ENCODE measurements at regions not wholly inside any gene's neighbourhood (a gene's known extent, or its start where the extent isn't known, plus 50 kb on each side); places are given as distances from the start of the nearest gene placed in this dataset.

DNA sequence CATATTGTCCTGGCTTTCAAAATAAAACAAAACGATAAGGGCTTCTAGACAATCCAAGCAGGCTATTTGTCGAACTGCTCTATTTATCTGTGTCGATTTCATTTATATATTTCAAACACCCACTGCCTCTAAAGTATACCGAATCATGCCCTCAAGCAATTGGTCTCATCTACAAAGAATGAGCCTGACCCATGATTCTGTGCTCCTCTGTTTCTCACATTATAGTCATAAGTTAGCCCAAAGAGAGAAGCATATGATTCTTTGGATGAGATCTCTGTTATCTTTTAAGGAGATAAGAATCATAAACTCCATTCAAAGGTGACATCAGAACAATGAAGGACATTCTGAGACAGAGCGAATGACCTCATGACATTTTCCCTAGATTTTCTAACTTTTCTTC is 191.1 kb downstream of the MAP2K6 start:
- no peak for DNase-seq (ENCODE audit: low spot score)

DNA sequence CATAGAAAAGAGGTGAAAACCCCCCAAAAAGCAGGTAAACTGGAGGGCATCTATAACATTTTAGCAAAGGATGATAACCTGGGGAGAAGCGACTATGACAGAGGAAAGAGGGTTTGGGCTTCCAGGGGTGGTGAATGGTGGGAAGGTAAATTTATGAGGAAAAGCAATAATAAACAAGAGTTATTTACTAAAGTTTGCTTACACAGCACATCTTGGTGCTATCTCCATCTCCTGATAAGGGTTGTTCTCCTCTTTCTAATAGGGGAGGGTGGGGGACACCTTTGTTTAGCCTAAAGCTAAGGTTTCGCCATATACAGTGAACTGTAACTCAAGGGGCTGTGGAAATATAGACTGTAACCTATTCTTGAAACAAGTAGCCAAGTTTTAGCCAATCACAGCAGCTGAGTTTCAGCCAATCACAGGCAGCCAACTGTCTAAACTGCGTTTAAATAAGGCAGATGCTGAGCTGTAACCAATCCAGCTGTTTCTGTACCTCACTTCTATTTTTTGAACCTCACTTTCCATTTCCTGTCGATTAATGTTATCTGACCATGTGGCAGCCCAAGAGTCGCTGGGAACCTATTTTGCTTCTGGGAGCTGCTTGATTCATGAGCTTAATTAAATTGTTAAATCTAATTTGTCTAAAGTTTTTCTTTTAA is 191.8 kb downstream of the MAP2K6 start:
- DNase-seq (ENCODE audit: low spot score): no peak

DNA sequence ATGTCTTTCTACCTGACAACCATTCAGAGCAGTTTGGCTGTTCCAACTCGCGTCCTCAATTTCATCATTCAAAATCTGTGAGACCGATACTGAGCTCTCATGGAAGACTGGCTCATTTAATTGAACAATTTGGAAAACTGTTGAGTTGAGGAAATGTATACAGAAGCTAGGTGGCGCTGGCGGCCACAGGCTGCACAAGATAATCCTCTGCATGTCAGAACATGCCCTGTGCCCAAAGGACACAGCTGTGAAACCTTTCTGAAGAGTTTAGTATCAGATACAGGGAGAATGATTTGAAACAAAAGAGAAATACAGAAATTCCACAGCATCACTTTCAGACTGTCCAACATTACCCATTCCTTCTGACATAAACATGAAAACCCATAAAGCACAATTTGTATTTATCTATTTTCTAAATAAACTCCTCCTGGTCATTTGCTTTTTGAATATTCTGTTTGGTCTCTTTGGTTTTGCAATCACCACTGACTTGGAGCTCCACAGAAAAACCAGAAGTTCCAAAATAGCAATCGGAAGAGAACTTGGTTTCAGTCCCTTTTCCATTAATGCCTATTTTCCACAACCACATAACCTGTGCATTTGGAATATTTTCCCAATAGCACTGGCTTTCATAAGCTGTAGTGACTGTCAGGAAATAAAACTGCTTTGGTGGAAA is 192.8 kb downstream of the MAP2K6 start:
- peak; percentile 82 for DNase-seq (ENCODE audit: low spot score)

DNA sequence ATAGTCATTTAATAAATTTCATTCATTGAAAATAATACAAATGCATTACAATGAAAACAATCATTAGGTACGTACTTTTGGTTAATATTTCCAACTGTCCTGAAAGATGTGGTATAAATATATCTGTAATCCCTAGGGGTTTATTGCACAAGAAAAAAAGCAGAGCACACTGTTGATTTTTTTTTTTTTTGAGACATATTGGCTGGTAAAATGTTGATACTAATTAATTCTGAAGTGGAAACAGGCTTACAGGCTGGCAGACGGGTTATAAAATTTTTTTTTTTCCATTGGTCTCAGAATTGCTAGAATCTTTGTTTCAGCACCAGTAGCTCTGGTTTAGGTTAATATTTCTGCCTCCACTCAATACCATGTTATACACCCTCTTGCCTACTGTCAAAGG is 193.6 kb downstream of the MAP2K6 start:
- no peak for DNase-seq (ENCODE audit: low spot score)

DNA sequence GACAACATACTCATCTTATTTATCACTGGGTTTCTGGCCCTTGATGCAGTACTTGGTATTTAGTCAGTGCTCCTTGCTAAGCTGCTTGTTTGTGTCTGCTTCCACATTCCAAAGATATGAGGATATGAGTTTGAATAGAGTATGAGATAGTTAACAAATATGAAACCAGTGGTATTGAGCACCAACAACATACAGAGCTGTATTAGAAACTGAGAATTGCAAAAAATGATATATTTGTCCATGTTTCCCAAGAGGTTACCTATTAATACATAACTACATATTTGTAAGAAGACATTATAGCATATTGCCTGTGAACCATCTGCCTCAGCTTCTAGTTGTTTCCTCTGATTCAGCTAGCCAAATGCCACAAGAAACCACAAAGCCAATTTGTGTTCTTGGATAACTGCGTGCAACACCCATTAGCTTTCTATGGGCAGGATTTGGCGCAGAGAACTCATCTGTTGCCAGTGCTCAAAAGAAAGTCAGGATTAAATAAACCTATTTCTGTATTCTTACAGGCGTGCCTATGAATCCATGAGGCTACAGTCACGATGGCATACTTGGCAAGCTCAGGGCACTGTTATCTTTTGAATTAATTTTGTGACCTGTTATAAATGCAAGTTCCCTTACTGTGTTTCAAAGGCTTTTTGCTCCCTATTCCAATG is 194.4 kb downstream of the MAP2K6 start:
- DNase-seq (ENCODE audit: low spot score): peak; percentile 94

DNA sequence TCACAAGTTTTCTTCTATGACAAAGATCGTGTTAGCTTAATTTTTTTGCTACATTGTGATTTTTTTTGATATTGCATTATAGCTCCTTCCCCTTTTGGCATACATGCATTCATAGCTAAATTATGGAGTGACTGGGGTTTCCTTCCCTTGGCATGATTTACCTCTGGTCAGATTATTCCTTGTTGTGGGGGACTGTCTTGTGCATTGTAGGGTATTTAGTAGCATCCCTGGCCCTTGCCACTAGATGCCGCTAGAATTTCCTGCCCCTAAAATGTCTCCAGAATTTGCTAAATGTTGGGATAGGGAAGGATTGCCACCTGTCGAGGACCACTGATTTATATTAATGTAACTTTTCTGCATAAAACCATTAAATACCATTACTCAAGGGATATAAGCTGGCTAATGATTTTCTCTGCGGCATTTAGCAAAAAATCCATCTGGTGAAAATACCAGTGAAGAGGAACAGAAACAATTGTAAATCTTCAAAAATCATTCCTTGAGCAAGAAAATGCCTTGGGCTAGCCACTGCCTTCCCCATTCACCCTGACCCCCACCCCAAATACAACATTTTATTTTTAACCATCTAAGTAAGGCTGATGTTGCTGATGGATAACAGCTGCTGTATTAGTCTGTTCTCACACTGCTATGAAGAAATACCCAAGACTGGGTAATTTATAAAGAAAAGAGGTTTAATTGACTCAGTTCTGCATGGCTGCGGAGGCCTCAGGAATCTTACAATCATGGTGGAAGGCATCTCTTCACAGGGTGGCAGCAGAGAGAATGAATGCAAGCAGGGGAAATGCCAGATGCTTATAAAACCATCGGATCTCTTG is 195.2 kb downstream of the MAP2K6 start:
- peak; percentile 45 for DNase-seq (ENCODE audit: low spot score)

DNA sequence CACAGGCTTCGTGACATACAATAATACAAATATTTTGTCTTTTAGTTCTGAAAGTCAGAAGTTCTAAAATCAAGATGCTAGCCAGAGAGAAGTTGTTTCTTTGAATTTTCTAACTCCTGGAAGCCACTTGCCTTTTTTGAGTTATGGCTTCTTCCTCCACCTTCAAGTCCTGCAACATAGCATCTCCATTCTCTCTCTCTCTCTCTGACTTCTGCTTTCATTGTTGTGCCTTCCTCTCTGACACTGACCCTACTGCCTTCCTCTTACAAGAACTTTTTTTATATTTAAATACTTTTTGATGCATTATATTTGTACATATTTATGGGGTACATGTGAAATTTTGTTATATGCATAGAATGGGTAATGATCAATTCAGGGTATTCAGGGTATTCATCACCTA is 205.9 kb downstream of the MAP2K6 start:
- no peak for DNase-seq (ENCODE audit: low spot score)

DNA sequence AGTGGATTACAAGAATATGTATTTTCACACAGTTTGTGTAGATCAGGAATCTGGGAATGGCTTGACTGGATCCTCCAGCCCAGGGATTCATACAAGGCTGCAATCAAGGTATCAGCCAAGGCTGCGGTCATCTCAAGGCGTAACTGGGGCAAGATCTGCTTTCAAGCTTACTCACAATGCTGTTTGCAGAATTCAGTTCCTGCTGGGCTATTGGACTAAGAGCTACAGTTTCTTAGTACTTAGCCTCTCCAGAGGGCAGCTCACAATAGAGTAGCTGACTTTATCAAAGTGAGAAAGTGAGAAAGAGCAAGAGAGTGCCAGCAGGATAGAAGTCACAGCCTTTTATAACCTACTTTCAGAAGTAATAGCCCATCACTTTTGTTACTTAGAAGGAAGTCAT is 211.0 kb downstream of the MAP2K6 start:
- no peak for DNase-seq (ENCODE audit: low spot score)

DNA sequence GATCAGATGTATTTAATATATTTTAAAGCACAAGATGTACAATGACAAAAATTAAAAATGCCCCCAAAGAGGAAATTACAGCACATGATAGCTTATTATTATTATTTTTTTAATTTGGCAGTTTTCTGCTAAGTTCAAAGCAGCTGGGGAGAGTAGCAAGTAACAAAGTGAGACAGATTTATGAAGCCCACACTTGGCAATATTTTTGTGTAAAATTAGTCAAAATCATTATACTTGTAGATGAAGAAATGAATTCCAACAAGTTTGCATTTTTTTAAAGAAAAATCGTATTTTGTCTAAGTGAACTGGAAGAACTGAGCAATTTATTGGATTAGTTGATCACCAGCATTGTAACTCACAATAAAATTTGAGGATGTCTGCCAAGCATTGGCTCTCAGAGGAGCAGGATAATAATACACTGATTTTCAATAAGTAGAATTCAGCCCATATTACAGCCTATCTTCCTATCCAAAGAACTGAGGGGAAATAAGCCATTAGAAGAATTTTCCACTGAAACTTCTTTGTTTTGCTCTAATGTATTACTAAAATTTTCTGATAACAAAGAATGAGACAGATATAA is 215.6 kb downstream of the MAP2K6 start:
- no peak for DNase-seq (ENCODE audit: low spot score)

DNA sequence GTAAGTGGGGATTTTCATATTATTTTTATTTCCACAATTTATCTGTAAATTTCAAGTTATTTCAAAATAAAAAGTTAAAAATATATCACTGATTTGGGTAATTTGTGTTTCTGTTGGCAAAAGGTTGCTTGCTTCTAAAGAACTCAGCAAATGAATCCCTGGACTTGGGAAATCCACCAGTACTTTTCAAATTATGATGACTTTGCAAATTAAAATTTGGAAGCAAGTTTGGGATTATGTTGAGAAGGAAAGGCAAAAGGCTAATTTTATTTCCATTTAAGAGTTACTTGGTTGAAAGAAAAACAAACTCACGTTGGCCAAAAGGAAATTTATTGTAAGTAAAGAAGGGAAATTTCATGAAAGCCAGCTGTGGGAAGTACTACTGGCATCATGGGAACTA is 220.3 kb downstream of the MAP2K6 start:
- no peak for DNase-seq (ENCODE audit: low spot score)

DNA sequence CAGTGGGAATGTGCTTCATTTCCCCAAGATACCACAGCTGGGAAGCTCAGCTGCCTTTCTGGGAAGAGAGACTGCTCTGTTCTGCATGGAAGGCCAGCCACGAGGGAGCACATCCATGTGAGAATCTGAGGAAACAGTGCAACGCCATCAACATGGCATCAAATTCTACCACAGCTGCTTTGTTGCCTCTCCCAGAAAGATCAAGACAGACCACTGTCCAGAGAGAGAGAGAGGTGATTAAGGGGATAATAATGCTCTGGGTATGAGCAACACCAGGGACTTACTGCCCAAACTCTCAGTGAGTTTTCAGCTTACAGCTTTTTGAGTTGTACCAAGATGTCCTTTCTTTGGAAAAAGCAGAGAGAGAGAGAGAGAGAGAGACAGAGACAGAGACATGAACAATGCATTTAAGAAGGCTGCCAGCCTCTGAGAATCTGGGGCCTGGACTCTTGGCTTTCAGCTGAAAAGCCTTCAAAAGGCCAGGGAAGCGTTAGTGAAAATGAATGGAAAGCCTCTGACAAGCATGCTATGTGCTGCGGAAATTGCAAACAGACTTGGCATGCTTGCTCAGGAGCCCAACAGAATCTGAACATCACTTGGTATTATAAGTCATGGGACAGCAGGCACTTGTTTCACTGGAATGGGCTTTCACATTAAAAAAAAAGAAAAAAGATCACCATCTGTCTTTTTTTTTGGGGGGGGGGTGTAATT is 223.1 kb downstream of the MAP2K6 start:
- no peak for DNase-seq (ENCODE audit: low spot score)

DNA sequence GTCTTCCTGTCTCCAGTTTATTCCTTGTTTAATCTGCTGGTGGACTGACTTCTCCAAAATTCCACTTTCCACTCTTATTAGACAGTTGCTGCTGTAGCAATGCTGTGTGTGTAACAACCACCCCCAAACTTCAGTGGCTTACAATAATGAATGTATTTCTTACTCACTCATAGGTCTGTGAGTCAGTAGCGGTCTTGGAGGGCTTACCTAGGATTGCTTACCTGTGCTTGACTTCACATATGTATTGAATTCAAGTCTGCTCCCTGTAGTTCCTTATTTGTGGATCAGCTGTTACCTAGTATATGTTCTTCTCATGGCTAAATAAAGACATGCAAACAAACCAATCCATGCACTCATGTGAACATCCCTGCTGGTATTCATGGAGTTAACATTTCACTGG is 224.6 kb downstream of the MAP2K6 start:
- DNase-seq (ENCODE audit: low spot score): no peak

DNA sequence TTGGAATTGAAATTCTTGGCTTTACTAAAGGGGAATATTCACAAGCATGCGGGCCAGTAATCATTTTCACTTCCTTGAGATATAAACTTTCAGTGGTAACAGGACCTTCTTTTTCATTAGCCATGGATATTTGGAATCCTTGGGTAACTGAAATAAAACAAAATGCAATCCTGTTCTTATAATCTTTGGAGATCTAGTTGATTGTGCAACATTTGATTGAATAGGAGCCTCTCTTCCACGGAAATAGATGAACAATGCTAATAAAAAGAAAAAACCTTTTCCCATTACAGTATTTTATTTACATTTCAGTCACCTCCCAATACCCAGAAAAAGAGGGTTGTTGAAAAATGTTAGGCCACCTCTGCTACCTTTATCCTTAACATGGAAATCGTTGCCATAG is 225.6 kb downstream of the MAP2K6 start:
- no peak for DNase-seq (ENCODE audit: low spot score)

DNA sequence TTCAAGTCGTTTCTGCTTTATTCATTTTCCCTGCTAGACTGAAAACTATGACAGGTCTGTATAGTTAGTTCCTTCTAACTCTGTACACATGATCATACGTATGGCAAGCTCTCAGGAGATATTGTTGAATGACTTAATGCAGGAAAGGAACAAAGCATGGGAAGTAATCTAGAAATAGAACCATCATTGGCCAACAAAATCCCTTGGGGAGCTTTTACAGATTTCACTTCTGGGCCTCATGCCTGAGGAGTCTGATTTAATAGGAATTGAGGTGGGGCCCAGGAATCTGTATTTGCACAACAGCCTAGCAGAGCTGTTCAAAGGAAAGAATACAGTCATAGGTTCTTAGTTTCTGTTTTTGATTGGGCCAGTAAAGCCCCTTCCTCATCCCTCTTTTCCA is 229.2 kb downstream of the MAP2K6 start:
- no peak for DNase-seq (ENCODE audit: low spot score)

DNA sequence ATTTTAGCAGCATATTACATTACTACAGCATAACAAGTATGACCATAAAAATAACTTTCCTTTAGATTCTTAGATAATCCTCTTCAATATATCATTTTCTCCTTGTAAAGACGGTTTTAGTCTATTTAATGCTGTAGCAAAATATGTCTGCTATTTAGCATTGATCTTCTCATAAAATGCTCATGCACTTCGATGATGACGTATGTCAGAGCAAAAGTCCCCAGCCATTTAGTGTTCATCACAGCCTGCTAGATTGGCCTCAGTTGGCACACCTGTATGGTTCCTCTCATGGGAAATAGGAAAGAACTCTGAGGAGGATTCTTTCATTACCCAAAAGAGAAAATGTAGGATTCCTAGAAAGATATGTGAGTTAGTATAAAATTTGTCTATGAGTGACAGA is 232.2 kb downstream of the MAP2K6 start:
- no peak for DNase-seq (ENCODE audit: low spot score)

DNA sequence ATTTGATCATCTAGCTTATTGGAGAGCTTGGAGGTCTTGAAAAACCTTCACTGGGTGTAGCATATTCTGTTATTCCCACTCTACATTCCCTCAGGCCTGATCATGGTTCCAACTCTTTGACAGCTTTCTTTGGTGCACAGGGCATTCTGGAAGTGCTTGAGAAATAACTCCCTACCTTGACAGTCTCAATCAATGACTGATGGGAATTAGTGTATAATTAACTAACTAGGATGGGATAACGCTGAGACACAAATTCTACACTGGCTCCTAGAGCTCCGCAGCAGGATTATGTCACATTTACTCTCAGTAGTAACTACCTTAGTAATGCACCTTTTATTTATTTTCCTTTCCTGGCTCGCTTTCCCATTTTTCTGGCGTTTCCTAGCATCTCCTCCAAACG is 236.4 kb downstream of the MAP2K6 start:
- DNase-seq (ENCODE audit: low spot score): no peak

DNA sequence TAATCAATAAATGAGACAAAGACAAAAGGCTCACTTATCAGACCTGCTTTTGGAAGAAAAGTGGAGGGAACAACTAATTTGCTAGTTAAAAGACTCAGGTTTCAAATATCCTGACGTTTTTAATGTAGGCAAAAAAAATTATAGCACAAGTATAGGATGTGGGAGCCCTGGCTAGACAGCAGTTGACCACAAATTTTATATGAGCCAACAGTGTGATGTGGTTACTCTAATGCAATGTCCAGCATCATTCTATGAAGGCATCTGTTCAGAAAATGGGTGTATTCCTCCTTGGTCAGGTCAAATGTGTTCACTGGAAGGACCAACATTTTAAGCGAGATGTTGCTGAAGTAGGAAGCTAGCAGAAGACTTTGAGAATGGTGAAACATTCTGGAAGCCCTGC is 237.4 kb downstream of the MAP2K6 start:
- peak; percentile 19 for DNase-seq (ENCODE audit: low spot score)

DNA sequence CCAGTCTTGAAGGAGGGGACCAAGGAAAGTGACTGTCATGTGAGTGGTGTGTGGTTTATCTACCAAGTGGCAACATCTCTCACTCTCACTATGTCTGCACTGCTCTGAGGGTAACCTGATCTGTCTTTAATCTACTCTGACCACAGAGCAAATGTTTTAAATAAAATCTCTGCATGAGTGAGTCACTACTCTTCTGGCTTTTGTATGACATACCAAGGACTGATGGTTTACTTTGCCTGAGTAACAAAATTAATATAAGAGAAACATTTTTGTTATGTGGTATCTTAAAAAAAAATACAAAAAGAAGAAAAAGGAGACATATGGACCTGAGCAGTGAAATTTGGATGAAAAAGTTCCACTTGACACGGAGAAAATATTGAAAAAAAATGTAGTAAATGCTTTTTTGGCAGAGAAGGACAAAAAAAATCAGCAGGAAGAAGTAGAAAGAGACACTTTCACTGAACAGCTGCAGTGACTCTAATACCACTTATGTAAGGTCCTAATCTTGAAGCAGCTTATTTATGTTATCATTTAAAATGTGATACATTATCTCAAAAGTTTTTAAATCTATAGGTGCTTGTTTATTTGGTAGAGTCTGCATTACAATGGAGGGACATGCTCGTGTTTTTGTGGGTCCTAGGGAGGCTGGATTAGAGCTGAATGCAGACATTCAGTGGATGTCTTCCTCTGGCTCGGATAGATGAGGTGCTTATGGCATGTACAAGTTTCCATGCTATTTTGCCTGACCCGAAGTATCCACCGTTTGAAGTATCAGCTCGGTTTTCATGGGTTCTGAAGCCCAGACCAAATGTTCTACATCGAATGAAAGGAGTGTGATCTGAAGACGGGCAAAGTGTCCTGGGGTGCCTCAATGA is 240.7 kb downstream of the MAP2K6 start:
- DNase-seq (ENCODE audit: low spot score): peak; percentile 95

DNA sequence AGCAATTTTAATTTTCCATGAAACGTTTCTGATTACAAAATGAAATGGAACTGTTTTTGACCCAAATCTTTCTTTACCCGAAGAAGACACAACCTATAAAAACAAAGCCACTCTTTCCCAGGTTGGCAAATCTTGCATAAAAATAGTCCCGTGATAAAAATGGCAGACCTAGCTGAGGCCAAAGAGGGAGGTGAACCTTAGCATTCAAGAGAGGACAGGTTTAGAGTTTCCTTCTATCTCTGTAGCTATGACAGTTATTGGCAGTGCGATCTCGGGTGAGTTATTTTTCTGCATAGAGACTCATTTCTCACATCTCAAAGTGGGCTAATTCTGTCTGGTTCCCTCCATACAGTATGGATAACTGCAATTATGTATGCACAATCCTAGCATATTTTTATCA is 241.4 kb downstream of the MAP2K6 start:
- DNase-seq (ENCODE audit: low spot score): no peak

DNA sequence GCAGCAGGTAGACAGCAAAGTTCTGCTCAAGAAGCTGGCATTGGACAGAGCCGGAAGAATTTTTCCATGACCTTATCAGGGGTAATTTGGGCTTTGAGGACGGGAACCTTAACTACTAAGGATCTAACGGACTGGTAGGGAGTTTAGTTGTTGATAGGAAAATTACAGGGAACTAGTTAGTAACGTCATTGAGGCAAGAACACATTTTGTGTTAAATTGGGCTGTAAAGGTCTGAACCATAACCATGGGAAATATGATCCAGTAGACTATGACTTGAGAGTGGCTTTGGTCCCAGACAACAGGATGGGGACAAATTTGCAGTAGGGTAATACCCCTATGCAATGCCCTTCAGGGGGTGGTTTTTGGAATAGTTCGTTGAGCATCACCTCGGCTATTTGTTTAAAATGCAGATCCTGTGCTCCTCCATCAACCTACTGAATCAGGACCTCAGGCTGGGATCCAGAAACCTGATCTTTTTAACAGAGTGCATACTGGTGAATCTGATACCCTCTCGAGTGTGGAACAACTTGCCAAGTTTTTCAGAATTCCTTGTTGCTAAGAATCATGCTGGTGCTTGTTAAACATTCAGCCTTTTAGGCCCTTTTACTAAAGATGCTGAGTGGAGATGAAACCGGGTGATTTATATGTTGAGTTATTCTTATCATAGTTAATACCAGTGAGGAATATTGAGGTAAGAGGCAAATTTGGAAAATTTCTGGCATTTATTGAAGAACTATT is 255.1 kb downstream of the MAP2K6 start:
- no peak for DNase-seq (ENCODE audit: low spot score)

All from H4 (cell line).